ENCODE measurements at regions not wholly inside any gene's neighbourhood (a gene's known extent, or its start where the extent isn't known, plus 50 kb on each side); places are given as distances from the start of the nearest gene placed in this dataset.

GRCh38 chr9:16213781-16214515, 656.5 kb downstream of the BNC2 start:
- no peak for DNase-seq
- Histone ChIP-seq H3K27me3 (ENCODE audit: control insufficient read depth, insufficient read depth, low read length) (no peaks in the 10 kb centered on the region), H3K36me3 (replicated peaks; ENCODE audit: control insufficient read depth, insufficient read depth, low read length) (no peaks in the 10 kb centered on the region), H3K4me3 (ENCODE audit: insufficient read depth, low read depth, low read length) (no peak overlapping the region)

- Histone ChIP-seq H3K27me3 (ENCODE audit: control insufficient read depth, insufficient read depth, low read length) (no peaks in the 10 kb centered on the region), H3K4me3 (ENCODE audit: insufficient read depth, low read depth, low read length) (no peak overlapping the region), H3K36me3 (replicated peaks; ENCODE audit: control insufficient read depth, insufficient read depth, low read length) (no peaks in the 10 kb centered on the region)
- DNase-seq, result no peak
Measured at GRCh38 chr9:16214677-16215352, 655.7 kb downstream of the BNC2 start.

- Histone ChIP-seq H3K27me3 (ENCODE audit: control insufficient read depth, insufficient read depth, low read length) (no peaks in the 10 kb centered on the region), H3K4me3 (ENCODE audit: insufficient read depth, low read depth, low read length) (no peak overlapping the region), H3K36me3 (replicated peaks; ENCODE audit: control insufficient read depth, insufficient read depth, low read length) (no peaks in the 10 kb centered on the region)
- no peak for DNase-seq
Measured at GRCh38 chr9:16215353-16215680, 655.2 kb downstream of the BNC2 start.

- no peaks in the 10 kb centered on the region for H3K27me3 ChIP-seq (ENCODE audit: control insufficient read depth, insufficient read depth, low read length)
- no peaks in the 10 kb centered on the region for H3K36me3 ChIP-seq (replicated peaks; ENCODE audit: control insufficient read depth, insufficient read depth, low read length)
- no peak overlapping the region for H3K4me3 ChIP-seq (ENCODE audit: insufficient read depth, low read depth, low read length)
- DNase-seq, result no peak
Measured at GRCh38 chr9:16217943-16218701, 652.3 kb downstream of the BNC2 start.

GRCh38 chr9:16221366-16221765, 649.1 kb downstream of the BNC2 start:
- no peak overlapping the region for H3K4me3 ChIP-seq (ENCODE audit: insufficient read depth, low read depth, low read length)
- DNase-seq, result no peak
- H3K27me3 ChIP-seq (ENCODE audit: control insufficient read depth, insufficient read depth, low read length), result no peaks in the 10 kb centered on the region
- H3K36me3 ChIP-seq (replicated peaks; ENCODE audit: control insufficient read depth, insufficient read depth, low read length), result no peaks in the 10 kb centered on the region

- no peaks in the 10 kb centered on the region for H3K27me3 ChIP-seq (ENCODE audit: control insufficient read depth, insufficient read depth, low read length)
- peak; percentile 39 for DNase-seq
- no peaks in the 10 kb centered on the region for H3K36me3 ChIP-seq (replicated peaks; ENCODE audit: control insufficient read depth, insufficient read depth, low read length)
- H3K4me3 ChIP-seq (ENCODE audit: insufficient read depth, low read depth, low read length), result no peak overlapping the region
Measured at GRCh38 chr9:16221822-16222547, 648.5 kb downstream of the BNC2 start.

GRCh38 chr9:16223074-16223871, 647.2 kb downstream of the BNC2 start:
- Histone ChIP-seq H3K36me3 (replicated peaks; ENCODE audit: control insufficient read depth, insufficient read depth, low read length) (no peaks in the 10 kb centered on the region), H3K27me3 (ENCODE audit: control insufficient read depth, insufficient read depth, low read length) (no peaks in the 10 kb centered on the region), H3K4me3 (ENCODE audit: insufficient read depth, low read depth, low read length) (no peak overlapping the region)

GRCh38 chr9:16230731-16231130, 639.7 kb downstream of the BNC2 start:
- Histone ChIP-seq H3K27me3 (ENCODE audit: control insufficient read depth, insufficient read depth, low read length) (no peaks in the 10 kb centered on the region), H3K36me3 (replicated peaks; ENCODE audit: control insufficient read depth, insufficient read depth, low read length) (no peaks in the 10 kb centered on the region), H3K4me3 (ENCODE audit: insufficient read depth, low read depth, low read length) (no peak overlapping the region)
- DNase-seq, result no peak

More at GRCh38 chr9:16223074-16223871, 647.2 kb downstream of the BNC2 start:
- DNase-seq, result no peak

- Histone ChIP-seq H3K27me3 (ENCODE audit: control insufficient read depth, insufficient read depth, low read length) (no peaks in the 10 kb centered on the region), H3K4me3 (ENCODE audit: insufficient read depth, low read depth, low read length) (no peak overlapping the region), H3K36me3 (replicated peaks; ENCODE audit: control insufficient read depth, insufficient read depth, low read length) (no peaks in the 10 kb centered on the region)
- DNase-seq, result no peak
Measured at GRCh38 chr9:16236311-16236710, 634.2 kb downstream of the BNC2 start.

- no peaks in the 10 kb centered on the region for H3K27me3 ChIP-seq (ENCODE audit: control insufficient read depth, insufficient read depth, low read length)
- no peak for DNase-seq
- H3K36me3 ChIP-seq (replicated peaks; ENCODE audit: control insufficient read depth, insufficient read depth, low read length), result no peaks in the 10 kb centered on the region
- H3K4me3 ChIP-seq (ENCODE audit: insufficient read depth, low read depth, low read length), result no peak overlapping the region
Measured at GRCh38 chr9:16236882-16237281, 633.6 kb downstream of the BNC2 start.

- DNase-seq, result no peak
- H3K36me3 ChIP-seq (replicated peaks; ENCODE audit: control insufficient read depth, insufficient read depth, low read length), result no peaks in the 10 kb centered on the region
- H3K27me3 ChIP-seq (ENCODE audit: control insufficient read depth, insufficient read depth, low read length), result no peaks in the 10 kb centered on the region
Measured at GRCh38 chr9:16238623-16239138, 631.8 kb downstream of the BNC2 start.

GRCh38 chr9:16241231-16241630, 629.2 kb downstream of the BNC2 start:
- no peak for DNase-seq
- Histone ChIP-seq H3K27me3 (ENCODE audit: control insufficient read depth, insufficient read depth, low read length) (no peaks in the 10 kb centered on the region), H3K4me3 (ENCODE audit: insufficient read depth, low read depth, low read length) (no peak overlapping the region), H3K36me3 (replicated peaks; ENCODE audit: control insufficient read depth, insufficient read depth, low read length) (no peaks in the 10 kb centered on the region)

More at GRCh38 chr9:16238623-16239138, 631.8 kb downstream of the BNC2 start:
- no peak overlapping the region for H3K4me3 ChIP-seq (ENCODE audit: insufficient read depth, low read depth, low read length)

GRCh38 chr9:16243798-16244197, 626.7 kb downstream of the BNC2 start:
- DNase-seq, result peak; percentile 51
- Histone ChIP-seq H3K36me3 (replicated peaks; ENCODE audit: control insufficient read depth, insufficient read depth, low read length) (no peaks in the 10 kb centered on the region), H3K27me3 (ENCODE audit: control insufficient read depth, insufficient read depth, low read length) (no peaks in the 10 kb centered on the region)

More at GRCh38 chr9:16243798-16244197, 626.7 kb downstream of the BNC2 start:
- no peak overlapping the region for H3K4me3 ChIP-seq (ENCODE audit: insufficient read depth, low read depth, low read length)
